Amygdala (tissue), 56 donors: ENCODE measurements at regions not wholly inside any gene's neighbourhood (a gene's known extent, or its start where the extent isn't known, plus 50 kb on each side); places are given as distances from the start of the nearest gene placed in this dataset.

Experiments used
- DNase-seq, 56 donors: peaks; one replicate each; lab custom pipeline; 2025; lab: John Stamatoyannopoulos, UW

DNA sequence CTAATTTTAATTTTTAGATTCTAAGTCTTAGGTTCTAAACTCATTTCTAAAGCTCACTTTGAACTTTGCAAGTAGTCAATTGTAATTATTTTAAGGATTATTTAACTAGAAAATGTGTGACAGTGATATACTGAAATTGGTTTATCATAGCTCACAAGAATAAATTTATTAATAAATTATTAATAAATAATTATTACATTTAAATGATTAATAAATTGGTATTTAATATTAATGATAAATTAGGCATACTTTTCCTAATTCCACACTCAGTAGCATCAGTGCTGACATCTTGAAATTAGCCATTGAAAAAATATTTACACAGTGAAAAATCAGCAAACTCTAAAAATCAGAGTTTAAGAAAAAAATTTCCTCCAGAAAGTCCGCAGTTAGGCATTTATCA lies 433.7 kb downstream of the FIGN start:
- no peak for DNase-seq

DNA sequence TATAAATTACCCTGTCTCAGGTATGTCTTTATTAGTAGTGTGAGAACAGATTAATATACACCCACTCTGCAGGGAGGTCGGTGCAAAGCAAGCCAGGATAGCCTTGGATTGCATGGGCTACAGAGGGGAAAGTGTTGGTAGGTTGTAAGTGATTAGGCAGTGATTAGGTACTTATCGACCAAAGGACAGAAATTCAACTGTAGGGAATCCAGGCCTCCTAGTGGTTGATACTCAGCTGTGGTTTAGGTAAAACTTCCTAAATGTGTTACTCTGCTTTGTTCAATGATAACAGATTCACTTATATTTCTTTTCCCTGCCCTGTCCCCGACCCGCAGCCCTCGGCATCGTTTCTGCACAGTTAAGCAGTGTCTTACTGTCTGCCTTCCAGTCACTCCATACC lies 444.0 kb downstream of the FIGN start:
- DNase-seq, result no peak

DNA sequence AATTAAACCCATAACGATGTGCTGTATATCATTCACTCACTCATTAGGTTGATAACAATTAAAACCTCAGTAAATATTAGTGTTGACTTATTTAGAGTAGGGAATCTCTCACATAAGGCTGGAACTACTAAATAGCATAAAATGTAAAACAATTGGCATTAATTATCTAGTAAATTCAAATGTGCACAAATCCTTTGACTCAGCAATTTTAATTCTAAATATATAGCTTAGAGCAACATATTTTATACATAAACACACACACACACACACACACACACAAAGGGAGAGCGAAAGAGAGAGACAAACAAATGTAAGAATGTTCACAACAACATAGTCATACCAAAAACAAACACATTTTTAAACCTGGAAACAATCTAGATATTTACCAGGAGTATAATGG lies 443.1 kb upstream of the KCNH7 start:
- DNase-seq, result no peak

DNA sequence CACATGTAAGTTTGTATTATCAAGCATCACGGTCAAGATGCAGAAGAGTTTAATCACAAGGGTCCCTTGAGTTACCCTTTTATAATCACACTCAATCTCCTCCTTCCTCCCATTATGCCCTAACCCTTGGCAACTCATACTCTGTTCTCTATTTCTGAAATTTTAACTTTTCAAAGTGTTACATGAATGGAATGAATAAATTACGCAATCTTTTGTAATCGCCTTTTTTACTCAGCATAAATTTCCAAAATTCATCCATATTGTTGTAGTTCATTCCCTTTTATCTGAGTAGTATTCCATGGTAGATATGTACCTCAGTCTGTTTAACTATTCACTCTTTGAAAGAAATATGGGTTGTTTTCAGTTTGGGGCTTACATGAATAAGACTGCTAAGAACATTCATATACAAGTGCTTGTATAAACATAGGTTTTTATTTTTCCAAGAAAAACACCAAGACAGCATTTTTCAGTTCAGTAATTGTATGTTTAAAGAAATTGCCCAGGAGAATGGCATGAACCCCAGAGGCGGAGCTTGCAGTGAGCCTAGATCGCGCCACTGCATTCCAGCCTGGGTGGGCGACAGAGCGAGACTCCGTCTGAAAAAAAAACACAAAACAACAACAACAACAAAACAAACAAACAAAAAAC lies 430.9 kb upstream of the KCNH7 start:
- no peak for DNase-seq

DNA sequence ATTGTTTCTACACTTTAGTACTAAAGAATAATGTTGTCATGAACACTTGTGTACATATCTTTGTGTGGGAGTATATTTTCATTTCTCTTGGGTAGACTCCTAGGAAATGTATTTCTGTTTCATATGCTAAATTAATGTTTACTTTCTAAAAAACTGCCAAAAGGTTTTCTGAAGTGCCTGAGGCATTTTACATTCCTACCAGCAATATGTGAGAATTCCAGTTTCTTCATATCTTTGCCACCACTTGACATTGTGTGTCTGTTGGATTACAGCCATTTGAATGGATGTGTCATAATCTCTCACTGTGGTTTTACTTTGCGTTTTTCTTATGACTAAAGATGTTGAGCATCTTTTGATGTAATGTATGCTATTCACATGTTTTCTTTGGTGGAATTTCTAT lies 428.2 kb upstream of the KCNH7 start:
- no peak for DNase-seq

DNA sequence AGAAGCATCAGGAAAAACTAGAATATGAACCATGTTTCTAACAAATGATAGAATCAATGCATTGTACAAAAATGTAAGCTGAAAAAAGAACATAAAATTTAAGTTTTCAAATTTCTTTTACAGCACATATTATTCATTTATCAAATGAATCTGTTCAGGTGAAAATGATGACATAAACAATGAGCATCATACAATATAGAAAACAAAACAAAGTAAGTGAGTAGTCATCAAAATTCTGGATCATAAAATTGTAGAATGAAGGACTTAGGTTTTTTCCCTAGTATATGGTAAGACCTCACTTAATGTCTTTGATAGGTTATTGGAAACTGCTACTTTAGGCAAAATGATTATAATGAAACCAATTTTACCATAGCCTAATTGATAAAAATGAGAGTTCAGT lies 427.0 kb upstream of the KCNH7 start:
- DNase-seq, result no peak

DNA sequence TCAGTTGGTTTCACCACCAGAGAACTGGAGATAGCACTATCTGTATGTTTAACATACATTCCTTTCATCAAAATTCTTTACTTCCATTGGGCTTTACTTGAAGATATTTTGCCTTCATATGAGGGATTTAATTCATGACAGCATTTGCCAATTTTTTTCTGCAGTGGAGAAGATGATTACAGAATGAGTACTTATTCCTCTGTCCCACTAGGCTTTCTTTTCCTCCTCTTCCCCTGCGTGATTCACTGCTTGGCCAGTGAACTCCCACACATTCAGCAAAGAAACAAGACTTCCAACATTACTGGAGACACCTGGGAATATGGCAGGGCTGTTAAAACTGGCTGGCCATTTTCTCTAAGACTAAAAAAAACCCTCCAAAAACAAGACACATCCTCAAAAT lies 425.8 kb upstream of the KCNH7 start:
- no peak for DNase-seq

DNA sequence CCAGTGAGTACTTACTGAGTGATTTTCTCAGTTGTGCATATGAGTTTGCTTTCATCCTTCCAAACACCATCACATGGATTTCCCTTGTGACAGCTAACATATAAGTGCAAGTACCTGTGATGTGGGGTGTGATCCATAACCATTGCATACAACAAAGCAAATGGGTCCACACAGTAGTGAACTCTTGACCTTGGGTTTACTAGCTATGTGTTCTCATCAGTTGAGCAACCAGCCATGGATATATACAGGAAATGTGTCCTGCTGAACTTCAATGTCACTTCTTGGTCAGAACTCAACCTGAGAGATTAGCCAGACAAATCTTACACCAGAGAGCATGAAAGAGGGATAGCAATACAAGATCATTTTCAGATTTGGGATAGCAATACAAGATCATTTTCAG lies 420.9 kb upstream of the KCNH7 start:
- no peak for DNase-seq

DNA sequence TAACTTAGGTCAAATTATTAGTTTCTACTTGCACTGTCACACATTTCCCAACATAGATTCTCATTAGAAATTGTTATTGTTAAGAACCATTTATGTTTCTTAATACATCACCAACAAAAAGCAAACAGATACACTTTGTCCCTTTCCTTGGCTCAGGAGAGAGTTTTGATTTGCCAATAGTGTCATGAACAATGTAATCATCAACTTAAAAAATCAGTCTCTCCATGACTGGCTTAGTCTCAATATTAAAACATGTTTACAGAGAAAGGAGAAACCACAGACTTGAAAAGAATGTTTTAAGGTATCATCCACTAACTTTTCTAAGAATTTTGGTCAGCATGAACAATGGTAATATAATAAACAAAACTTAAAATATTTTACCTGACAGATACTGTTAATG lies 416.5 kb upstream of the KCNH7 start:
- no peak for DNase-seq

DNA sequence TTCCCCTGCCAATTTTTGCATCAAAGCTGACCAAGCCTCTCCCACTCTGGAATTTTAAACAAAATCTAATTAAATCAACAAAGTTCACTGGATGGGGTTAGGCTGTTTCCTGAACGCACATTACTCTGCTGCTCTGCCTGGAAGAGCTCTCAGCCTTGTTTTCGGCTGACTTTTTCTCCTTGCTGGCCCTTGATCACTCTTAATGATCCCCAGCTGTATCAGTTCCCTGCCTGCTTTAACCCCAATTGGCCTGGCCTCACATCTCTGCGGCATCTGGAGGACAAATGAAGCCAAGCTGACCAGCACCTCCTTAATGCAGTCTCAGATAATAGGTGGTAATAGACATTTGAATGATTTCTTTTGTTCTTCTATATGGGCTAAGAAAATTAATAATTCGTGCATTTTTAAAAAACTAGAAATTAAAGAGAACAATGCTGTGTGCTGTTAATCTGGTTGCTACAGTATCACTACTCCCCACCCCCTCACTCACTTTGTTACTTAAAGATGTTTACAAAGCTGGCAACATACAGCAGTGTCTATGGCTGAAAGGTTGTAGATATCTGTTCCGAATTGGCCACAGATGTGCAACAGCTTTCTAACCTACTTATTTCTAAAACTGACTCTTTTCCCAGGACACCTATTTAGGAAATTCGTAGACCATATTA lies 415.2 kb upstream of the KCNH7 start:
- no peak for DNase-seq

DNA sequence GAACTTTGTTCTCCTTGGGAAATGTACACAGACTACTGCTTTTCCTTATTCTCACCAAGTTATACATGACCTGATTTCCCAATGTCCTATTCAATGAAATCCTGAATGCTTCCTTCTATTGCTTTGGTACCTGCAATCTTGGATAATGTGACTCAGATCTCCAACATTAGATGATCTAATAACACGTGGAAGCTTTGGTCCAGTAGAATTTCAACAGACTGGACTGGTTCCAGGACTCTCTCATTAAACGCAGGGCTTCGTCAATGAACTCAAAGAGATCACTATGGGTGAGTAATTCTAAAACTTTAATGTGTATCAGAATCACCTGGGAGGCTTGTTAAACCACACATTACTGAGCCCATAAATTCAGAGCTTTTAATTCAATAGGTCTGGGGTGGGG lies 413.6 kb upstream of the KCNH7 start:
- DNase-seq, result no peak

DNA sequence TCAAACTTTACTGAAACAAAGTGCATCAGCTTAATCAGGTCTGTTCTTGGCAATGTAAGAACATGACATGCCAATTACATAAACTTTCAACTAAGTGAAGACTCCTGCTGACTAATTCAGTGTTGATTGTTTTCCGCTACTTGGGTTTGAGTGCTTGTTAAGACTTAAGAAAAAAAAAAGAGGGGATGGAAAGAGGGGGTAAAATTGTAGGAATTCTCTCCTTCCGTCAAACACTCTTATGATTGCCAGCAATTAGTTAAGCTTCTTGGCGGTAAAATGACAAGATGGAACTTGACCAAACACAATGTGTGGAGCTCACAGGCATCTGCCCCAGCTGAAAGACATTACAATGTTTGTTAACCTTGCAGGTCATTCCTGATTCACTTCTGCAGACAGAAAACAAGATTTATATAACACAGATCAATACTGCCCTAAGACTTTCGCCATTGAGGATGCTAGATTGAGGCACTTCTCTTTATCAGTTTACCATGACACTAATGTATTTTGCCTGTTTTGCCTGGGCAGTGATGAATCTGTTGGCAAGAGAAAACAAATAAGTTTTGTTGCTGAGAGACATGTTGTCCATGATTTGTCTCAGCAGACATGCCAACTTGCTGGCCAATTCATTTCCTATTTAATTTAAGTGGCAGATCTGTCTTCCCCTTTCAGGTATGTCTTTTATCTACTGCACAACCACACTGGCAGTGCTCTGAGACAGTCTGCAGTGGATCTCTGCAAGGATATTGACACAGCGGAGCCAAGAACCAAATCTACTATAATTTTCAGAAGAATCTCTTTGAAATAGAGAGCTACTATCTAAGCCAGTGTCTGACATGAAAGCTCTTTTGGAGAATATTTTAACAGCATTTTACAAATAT lies 410.0 kb upstream of the KCNH7 start:
- DNase-seq, result no peak

DNA sequence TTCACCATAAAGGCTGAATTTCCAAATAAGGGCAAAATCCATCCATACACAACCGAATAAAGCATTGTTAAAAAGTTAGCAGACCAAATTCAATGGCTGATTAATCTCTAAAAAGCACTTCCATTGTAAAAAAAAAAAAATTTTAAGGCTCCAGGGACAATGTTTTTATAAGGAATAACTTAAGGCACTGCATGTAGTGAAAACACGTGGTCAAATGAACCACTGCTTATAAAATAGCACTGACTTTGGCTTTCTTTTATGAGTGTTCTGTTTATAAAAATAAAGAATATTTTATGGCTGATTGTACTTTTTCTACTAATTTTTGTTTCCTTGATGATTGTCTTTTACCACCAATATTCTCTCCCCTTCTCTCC lies 409.3 kb upstream of the KCNH7 start:
- no peak for DNase-seq

DNA sequence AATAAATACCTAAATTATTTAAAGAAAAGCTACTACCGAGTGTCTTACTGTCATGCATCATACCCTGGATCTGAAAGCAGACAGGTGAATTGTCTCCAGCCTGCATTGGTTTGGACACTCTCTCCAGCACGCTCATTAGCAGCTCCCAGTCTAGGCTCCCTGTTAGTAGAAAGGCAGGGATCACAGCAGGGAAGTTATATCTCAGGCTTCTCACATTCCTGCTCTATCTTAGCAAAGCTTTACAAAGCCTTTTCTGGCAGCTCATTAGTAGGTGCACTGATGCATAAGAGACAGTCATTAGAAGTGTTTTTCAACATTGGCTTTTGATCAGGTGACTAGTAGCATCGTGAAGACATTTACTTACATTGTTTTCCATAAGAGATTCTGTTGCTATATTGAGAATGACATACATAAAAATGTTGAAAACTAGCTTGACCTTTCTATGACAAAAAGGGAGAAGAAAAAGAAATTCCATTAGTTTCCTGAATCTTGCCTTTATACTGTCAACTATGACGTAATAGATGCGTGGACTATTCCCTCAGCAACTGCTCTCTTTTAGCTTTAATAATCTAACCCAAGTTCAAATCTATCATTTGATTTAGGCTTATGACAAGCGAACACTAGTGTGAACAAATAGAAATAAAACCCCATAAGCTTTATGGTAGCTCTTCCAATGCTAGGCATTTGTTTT lies 408.7 kb upstream of the KCNH7 start:
- no peak for DNase-seq

DNA sequence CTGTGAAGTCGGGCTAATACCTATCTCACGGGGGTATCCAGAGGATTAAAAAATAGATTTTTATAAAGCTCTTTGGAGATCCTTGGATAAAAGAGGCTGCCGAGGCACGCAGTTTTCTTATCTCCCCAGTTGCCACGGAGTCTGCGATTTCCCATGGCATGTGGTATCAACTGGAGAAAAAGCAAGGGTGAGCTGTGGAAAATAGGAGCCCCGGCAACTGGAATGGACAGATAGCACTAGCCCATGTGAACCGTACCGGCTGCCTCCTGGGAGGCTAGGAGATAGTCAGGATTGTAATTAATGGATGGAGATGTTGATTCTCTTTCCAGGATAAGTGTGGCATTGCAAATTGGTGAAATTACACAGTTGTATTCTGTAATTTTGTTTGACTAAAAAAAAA lies 407.6 kb upstream of the KCNH7 start:
- no peak for DNase-seq

DNA sequence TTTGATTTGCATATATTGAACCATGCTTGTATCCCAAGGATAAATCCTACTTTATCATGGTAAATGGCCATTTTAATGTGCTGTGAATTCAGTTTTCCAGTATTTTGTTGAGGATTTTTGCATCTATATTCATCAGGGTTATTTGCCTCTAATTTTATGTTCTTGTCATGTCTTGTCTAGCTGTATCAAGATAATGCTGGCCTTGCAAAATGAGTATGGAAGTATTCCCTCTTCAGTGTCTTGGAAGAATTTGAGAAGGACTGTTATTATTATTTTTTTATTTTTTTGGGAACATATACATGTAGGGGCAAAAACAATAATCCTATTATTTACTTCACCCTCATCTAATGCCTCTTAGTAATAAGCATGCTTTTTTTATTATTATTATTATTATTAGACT lies 398.0 kb upstream of the KCNH7 start:
- no peak for DNase-seq

DNA sequence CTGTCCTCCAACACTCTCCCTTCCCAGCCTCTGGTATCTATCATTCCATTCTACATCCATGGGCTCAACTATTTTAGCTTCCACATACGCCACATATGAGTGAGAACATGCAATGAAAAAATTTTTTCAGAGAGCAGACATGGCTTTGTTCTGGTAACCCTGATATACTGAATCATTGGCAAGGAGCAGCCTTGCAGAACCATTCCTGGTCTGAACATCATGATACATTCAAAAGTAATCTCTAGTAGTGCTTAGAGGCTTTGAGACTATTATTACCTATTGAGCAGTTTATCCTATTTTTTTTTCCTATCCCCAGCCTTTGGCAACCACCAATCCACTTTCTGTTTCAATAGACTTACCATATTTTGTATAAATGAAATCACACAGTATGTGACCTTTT lies 393.1 kb upstream of the KCNH7 start:
- no peak for DNase-seq

DNA sequence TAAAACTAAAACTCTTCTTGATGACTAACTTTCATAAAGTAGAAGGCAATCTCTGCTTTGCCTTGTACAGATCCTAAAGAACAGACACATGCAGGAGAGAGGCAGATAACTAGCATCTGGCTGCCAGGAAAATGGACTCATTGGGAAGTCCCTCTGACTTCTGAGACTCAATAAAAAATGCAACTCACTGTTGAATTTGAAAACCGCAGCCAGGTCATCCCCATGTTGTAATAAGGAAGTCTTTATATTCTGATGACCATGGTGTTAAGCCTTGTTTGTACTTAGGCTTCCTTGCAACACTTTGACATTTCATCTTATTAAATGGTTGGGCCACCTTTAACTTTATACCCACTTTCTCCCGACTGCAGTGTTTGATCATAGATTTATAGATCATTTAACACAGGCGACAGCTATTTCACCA lies 375.1 kb upstream of the KCNH7 start:
- no peak for DNase-seq

DNA sequence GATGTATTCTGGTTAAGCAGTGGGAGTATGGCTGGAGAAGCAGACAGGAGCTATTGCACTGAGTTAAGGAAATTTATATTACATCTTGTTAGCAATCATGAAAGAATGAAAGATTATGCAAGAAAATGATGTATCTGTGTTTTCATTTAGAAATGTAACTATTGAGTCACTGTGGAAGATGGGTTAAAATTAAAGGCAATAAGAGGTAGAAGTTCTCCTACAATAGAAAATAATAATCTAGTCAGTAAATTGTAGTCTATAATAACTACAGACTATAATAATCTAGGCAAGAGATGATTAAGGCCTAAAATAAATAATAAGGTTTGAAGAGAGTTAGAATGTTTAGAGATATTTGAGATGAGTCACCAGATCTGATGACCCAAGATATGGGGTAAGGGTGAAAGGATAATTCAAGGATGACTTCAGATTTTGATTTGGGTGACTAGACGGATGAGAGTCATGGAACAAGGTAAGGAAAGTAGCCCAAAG lies 371.9 kb upstream of the KCNH7 start:
- no peak for DNase-seq

DNA sequence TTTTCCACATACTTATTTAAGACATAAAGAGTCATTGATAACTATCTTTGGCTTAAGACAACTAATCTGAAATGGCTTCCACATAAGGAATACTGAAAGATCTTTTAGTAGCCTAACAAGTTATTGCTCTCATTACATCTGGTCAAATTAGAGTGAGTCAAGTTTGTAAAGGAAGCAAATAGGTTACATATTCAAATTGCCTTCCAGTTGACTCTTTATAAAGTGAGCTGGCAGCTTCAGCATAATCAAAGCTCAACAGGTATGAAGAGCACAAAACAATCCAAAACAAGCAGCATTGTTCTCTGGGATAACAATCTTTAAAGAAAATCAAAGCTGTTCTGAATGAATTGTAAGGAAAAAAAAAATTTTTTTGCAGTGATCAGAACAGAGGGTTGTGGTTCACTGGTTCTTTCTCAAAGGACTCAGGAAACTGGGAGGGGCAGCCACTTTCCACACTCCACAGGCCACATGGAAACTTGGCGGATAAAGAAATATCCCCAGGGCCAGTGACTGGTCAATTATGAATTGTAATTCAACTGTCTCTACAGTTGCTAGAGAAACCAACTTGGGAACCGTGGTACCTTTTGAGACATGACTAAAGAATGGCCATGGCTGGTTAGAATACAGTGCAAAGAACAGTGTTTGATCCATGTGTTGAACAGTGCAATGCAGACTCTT lies 369.3 kb upstream of the KCNH7 start:
- no peak for DNase-seq
